ENCODE measurements at regions not wholly inside any gene's neighbourhood (a gene's known extent, or its start where the extent isn't known, plus 50 kb on each side); places are given as distances from the start of the nearest gene placed in this dataset.

DNA sequence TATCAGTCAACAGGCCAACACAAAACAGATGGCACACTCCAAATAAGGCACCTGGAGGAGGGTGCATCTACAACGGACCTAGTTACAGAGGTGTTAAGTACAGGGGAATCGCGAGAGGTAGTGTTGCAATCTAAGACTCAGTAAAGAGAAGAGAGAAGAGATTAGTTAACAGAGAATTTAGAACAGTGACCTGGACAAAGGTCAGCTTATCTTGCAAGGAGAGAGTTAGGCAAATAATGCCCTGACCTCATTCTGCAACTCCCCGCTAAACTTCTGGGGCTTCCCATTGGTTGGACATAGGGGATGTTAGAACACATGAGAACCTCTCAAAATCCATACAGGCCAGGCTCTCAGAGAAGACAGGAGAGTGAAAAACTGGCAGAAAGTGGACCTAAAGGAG, 289.4 kb upstream of the GK2 start:
- TF ChIP-seq BCL3 (IDR thresholded peaks at IDR 0.05; ENCODE audit: borderline replicate concordance, insufficient read depth, low read depth, low read length, poor library complexity, severe bottlenecking) (no peak), KLF5 (IDR thresholded peaks at IDR 0.05; ENCODE audit: partially characterized antibody) (no peak), EP300 (IDR thresholded peaks at IDR 0.05; ENCODE audit: borderline replicate concordance in 1 of 2, control insufficient read depth in 1 of 2, low read depth in 2 of 2, low read length in 2 of 2) (no peak), HDGF (IDR thresholded peaks at IDR 0.05) (no peak), MTA2 (IDR thresholded peaks at IDR 0.05; ENCODE audit: low read depth) (no peak), NFIC (IDR thresholded peaks at IDR 0.05; ENCODE audit: low read depth, low read length) (no peak), GABPA (IDR thresholded peaks at IDR 0.05; ENCODE audit: low read depth) (no peak), SREBF1 (IDR thresholded peaks at IDR 0.05; ENCODE audit: low read length) (no peak), MTA3 (IDR thresholded peaks at IDR 0.05; ENCODE audit: borderline replicate concordance, low read length) (no peak), KDM1A (IDR thresholded peaks at IDR 0.05; ENCODE audit: borderline replicate concordance) (no peak), E4F1 (IDR thresholded peaks at IDR 0.05; ENCODE audit: borderline replicate concordance, partially characterized antibody) (no peak)
- TF ChIP-seq, protein P1, sequence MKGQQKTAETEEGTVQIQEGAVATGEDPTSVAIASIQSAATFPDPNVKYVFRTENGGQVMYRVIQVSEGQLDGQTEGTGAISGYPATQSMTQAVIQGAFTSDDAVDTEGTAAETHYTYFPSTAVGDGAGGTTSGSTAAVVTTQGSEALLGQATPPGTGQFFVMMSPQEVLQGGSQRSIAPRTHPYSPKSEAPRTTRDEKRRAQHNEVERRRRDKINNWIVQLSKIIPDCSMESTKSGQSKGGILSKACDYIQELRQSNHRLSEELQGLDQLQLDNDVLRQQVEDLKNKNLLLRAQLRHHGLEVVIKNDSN (IDR thresholded peaks at IDR 0.05; ENCODE audit: borderline replicate concordance, extremely low read length, insufficient read depth, low read depth, low read length): no peak
- TF ChIP-seq, protein P2, sequence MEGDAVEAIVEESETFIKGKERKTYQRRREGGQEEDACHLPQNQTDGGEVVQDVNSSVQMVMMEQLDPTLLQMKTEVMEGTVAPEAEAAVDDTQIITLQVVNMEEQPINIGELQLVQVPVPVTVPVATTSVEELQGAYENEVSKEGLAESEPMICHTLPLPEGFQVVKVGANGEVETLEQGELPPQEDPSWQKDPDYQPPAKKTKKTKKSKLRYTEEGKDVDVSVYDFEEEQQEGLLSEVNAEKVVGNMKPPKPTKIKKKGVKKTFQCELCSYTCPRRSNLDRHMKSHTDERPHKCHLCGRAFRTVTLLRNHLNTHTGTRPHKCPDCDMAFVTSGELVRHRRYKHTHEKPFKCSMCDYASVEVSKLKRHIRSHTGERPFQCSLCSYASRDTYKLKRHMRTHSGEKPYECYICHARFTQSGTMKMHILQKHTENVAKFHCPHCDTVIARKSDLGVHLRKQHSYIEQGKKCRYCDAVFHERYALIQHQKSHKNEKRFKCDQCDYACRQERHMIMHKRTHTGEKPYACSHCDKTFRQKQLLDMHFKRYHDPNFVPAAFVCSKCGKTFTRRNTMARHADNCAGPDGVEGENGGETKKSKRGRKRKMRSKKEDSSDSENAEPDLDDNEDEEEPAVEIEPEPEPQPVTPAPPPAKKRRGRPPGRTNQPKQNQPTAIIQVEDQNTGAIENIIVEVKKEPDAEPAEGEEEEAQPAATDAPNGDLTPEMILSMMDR (IDR thresholded peaks at IDR 0.05 in 2 of 3, conservative IDR thresholded peaks at IDR 0.05 in 1 of 3; ENCODE audit: control insufficient read depth in 2 of 3, extremely low read depth in 1 of 3, insufficient read depth in 1 of 3, low read depth in 3 of 3, low read length in 3 of 3): no peak
